GM19238 (cell line): ENCODE measurements at regions not wholly inside any gene's neighbourhood (a gene's known extent, or its start where the extent isn't known, plus 50 kb on each side); places are given as distances from the start of the nearest gene placed in this dataset.

ENCODE experiments used
- DNase-seq: peaks from one replicate; pipeline ENCODE4 v3.0.0; 2011; ENCODE audit warnings: low spot score; ENCODE audit not compliant: insufficient read length

DNA sequence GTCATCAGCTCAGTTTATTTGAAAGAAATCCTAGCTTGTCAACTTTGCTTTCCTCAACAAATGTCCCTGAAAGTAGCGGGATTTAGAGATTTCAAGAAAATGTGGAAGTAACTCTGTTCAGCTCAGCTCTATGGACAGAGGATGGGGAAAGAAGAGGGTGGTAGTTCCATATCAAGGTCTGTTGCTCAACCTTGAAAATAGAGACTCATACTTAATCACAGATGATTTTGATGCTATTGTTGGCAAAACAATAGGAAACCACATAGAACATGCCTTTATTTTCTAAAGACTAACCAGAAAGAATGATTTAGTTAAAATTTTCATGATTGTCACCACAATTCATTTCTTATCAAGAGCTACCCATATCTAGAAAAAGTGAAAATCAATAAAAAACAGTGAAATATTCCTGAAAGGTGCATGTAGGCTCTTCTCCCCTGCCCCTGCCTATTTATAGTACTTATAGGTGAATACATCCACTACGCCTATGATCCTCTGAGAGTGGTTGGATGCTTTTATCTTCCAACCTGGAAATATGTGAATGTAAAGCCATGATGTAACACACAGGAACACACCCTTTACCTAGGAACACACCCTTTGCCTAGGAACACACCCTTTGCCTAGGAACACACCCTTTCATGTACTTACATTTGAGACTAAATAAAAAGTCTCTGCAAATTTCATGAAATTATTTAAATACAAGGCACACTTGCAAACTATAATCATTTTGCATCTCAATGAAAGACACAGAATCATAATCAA, 65.8 kb downstream of the ETAA1 start:
- DNase-seq: no peak

DNA sequence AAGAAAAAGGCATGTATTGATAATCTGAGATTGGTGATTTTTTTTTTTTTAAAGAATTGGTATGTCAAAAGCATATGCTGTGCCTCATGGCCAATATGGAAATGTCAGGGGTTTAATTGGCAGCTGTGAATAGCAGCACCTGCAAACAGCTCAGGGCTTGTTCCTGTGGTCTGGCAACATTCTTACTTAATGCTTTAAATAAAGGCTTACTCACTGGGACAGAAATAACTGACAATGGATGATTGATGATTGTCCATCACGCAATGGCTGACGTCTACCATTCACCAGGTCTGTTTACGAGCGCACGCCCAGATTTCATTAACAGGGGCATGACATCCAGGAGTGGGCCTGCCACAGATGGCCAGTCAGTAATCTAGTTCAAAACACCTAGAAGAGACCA, 66.7 kb downstream of the ETAA1 start:
- no peak for DNase-seq

DNA sequence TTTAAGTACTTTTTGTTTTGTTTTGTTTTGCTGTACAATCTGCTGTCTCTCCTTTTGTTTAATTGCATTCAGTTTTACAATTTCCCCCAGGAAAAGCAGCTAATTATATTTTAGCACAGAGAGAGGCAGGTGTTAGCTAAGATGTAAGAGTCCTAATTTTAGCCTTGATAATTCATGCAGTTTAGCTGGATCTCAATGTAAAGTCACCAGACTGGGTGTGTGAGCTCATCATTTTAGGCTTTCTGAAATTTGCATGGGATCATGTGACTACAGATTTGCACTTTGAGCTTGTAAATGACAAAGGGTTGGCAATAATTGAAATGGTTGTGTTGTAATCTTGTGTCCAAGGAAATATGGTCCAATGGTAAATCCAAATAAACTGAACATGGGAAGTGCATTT, 68.5 kb downstream of the ETAA1 start:
- no peak for DNase-seq

DNA sequence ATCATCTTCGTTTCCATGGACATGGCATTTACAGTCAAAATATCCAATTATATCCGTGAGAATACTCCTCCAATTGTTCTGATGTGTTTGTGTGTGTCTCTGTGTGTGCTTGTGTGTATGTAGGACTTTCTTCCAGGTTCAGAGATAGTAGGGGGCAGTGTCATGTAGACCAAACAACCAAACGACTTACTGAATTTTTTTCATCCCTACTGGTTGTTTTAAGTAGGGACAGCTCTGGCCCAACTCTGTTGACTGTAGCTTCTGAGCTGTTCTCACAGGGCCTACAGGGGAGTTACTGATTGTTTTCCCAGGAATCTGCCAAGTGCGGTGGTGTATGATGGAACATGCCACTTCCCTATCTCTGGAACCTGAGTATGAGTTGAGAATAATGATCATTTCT, 69.6 kb downstream of the ETAA1 start:
- no peak for DNase-seq

DNA sequence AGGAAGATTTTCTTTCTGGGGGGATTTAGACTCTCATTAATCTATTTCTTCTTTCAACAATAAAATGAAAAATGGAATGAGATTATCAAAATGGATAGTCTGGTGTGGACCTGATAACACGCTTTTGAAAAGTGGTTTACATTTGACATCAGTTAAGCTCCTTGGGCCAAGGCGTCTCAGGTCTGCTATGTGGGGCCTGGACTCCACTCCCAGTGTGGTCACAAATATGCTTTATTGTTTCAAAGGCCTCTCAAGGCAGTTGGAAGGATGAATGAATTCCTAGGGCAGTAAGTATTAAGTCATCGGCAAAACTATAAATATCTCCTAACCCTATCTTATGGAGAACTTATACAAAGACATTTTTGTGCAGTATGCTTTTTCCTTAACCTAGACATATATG, 74.5 kb downstream of the ETAA1 start:
- no peak for DNase-seq

DNA sequence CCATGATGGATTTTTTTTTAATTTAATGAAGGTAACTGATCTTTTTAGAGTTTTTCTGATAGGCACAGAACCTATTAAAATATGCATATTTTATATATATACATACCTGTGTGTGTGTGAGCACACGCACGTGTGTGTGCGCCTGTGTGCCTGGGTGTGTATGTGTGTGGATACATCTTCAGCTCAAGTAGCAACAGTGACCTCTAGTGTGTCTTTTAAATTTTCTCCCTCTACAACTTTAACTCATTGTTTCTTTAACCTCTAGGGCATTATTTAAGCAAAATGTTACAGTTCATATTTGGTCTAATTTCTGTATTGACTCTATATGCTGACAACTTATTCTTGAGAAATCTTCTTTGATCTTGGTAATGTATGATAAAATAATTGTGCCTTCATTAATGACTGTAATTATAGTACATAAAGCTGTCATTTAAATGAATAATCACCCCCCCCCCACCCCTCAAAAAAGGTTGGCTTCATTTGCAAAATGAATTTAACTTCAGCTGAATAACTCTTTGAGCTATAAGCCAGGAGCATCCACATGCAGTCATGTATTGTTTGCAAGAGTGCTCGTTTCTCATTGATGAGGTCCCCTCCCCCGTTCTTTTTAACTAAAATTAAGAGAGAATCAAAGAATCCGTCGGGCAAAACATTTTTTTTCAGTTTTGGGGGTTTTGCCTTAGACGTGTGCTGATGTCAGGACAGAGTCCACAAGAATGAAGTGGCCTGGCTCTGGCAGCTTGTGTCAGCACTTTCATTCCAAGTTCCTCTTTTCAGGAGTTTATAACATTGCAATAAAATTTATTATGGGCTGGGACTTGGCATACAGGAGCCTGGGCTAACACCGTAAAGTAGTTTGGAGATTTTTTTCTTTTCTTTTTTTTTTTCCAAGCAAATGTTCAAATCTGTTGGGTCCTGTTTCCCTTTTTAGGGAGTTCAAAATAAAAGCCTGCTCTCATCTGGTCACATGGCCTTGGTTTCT, 80.0 kb downstream of the ETAA1 start:
- no peak for DNase-seq

DNA sequence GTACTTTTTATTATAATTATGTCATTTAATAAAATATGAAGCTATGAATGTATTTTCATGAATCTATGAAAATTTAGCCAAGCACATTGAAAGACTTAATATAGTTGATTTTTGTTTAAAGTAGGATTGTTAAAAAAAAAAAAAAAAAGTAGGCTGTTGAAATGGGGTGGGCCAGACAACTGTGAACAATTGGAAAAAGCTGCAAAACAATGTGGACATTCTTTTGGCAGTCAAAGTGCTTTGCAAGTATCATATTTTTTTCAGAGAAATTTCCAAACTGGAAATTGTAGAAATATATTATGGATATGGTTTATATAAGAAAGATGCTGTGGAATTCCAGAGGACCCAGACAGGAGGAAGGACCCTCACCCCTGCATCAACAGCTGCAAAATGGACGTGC, 82.1 kb downstream of the ETAA1 start:
- no peak for DNase-seq

DNA sequence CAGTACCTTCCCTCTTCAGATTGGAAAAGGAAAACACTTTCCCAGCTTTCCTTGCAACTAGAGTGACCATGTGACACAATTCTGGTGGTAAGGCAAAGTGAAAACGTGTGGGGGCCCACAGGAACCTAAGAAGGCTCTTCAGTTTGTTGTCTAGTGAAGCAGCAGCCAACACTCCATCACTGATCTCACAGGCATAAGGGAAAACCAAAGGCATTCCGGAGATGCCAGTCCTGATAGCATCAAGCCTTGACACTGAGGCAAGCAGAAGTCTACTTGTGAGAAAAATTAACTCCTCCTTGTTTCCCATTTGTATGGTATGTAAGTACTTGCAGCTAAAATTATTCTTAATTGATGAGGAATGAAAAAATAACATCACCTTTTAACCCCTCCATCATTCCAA, 88.3 kb downstream of the ETAA1 start:
- no peak for DNase-seq

DNA sequence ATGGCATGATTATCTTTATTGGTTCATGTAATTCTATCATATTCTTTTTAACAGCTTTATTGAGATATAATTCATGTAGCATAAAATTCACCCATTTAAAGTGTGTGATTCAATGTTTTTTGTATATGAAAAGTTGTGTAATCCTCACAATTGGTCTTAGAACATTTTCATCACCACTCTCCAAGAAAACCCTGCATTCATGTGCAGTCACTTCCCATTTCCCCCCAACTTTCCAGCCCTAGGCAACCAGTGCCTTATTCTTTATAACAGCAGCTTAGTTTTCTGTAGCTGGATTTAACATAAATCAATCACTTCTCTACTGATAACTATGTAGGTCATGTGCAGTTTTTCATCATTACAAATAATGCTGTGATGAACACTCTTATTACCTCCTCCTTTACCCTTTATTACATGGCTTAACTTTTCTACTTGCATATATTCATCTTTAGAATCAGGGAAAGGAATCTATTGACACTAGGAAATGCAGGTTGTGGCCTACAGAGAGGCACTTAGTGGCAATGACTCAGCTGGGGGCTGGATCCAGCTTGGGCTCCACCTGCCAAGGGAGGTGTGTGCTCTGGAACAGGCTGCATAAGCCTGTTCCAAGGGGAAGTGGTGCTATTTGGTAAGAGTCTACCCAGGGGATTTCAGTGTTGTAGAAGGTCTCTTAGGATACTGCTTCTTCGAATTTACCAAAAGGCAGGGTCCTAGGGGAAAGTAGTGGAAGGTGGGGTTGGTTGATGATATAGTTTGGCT, 89.1 kb downstream of the ETAA1 start:
- no peak for DNase-seq

DNA sequence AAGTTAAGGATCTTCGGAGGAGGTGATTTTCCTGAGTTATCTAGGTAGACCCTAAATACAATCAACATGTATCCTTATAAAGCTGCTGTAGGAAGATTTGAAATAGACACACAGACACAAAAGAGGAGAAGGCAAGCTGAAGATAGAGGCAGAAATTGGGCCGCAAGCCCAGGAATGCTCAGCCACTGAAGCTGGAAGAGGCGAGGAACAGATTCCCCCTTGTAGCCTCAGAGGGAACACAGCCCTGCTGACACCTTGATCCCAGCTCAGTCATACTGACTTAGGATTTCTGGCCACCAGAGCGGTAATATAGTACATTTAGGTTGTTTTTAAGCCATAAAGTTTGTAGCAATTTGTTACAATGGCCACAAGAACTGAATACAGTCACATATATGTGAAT, 90.9 kb downstream of the ETAA1 start:
- DNase-seq: no peak

DNA sequence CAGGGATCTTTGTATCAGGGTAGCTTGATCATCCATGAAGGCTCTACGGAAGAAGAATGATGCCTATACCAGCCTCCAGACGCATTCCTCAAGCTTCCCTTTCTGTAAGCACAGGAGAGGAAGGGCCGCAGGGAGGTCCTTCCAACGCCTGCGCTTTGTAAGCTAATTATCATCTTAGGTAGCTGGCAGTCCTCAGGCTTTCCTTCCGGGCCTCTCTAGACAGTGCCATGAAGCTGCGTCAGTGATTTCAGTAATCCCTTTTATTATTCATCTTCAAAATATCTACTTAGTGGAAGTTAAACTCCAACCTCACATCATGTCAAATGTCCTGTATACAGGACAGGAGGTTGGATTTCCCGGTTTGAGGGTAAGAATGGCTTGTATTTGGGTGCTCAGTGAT, 92.3 kb downstream of the ETAA1 start:
- DNase-seq: no peak

DNA sequence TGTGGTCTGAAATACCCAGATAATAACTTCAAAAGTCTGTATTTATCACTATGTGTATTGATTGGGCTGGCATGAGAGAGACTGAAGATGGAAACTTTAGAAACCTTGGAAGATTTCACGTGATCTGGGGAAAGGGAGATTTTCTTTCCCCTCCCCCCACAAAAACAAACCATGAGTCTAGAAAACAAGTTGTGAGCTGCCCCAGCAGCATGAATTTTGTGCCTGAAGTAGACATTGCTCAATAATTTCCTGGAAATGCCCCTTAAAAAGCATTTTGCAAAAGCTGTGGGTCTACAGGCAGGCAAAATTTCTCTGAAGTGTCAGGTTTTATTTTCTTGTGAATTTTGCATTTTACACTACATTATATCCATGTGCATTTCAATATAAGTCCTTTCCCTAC, 101.8 kb downstream of the ETAA1 start:
- DNase-seq: no peak

DNA sequence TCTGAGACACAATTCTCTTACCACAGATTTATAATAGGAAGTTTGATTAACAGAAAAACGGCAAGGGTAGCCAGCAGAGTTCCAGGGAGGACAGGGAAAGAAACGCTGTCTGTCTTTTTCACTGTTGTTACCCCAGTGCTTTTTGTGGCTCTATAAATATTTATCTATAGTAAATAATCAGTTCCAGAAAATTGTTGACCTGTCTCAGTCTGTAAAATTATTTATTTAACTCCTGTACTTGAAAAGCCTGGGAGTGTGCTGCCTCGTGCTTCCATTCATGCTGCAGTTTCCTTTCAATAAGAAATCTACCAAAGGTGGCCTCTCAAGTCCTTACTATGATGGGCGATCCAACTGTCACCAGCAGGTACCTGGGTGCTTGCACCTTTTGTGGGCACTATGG, 102.9 kb downstream of the ETAA1 start:
- DNase-seq: no peak

DNA sequence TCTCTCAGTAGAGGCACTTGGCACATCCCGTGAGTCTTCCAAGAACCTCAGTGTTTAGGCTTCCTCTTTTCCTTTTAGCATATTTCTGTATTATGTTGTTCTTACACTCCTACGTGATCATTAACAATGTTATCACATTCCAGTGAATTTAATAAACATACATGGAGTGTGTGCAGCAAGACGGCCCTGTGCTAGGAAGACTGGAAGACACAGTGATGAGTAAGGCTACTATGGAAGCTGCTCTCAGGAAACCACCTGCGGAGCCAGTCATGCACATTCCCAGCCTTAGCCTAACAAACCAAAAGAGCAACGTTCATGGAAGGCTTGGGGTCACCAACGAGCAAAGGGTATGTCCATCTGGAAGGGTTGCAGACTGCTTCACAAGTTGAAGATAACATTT, 103.4 kb downstream of the ETAA1 start:
- no peak for DNase-seq

DNA sequence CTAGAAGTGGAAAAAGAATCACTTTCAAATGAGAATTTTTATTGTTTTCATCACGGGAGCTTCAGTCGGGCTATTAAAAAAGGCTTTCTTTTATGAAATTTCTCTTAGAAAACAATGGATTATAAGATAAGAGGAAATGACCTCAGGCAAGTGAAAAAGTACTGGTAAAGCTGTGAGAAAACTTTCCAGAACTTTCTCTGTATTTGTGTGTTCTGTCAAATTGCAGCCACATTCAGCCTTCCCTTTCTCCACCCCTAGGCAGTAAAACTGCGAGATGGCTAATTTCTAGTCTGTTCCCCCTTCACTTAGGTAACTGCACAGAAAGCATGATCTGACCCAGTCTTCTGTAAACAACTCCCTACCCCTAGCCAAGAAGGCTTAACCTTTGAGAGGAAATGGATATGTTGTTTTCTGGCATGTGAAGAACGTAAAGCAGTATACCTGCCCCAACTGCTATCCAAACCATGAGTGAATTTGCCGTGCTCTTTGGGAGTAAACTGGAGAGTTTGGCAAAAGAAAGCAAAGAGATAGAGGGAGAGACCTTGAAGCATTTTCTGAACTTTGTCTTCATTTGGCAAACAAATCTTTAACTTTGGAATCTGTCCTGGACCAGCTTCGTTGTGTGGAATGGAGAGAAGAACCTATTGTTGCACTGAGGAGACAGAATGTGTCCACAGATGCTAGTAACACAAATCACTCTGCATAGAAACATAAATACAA, 105.4 kb downstream of the ETAA1 start:
- DNase-seq: no peak

DNA sequence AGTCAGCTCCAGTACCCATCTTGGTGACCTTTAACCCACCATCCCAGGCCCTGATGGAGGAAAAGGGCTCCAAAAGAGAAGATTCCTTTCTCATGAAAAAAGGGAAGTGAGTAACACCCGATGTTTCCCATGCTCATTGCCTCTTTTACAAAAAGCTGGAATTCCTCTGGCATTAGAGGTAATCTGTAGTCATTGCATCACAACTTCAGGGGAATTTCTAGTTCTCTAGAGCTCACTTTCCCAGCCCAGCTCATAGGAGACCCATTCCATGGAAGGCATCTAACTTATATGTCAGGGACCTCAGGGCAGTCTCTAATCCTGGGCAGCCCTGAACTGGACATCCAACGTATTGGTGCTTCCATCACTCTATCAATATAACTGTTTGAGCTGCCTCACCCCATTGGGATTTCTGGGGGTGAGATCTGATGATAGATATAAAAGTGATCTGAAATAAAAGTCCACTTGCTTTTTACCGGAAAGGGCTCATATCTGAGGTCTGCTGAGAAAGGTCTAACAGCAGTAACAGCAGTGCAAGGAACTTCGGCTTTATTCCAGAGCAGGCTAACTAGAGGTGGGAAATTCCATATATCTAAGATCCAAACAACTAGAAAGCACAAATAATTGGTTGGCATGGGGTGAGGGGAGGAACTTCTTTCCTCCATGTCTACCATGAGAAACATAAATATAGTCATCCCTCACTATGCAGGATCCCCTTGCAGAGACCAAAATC, 106.1 kb downstream of the ETAA1 start:
- DNase-seq: no peak

DNA sequence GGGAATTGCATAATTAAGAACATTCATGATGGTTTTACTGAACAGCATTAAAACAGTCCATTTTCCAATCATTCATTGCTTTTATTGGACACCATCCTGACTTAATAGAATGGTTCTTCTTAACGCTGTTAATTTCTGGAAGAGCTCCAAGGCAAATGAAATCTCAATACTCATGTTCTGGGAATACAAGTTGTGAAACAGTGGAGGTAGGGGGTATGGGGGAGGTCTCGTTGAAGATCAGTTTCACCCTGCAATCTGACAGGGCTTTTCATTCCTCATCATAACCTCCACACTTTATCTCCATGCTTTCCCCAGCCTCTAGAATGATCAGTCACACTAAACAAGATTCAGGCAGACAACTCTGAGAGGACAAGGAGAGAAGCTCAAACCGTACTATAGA, 113.6 kb downstream of the ETAA1 start:
- no peak for DNase-seq

DNA sequence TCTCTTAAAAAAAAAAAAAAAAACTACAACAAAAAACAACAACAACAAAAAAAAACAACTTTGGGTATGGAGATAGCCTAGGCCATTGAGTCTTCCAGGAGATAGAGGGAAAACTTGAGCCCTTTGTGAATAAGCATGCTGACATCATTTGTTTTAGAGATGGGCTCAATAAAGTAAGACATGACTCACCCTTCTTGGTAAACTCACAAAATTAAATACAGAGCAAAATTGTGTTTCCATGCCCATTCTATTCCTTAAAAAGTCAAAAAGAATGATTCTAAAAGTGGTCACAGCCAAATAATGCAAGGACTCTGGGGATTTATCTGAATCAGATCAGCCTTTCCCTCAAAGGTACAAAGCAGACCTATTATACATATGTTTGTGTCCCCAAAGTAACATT, 117.4 kb downstream of the ETAA1 start:
- DNase-seq: no peak

DNA sequence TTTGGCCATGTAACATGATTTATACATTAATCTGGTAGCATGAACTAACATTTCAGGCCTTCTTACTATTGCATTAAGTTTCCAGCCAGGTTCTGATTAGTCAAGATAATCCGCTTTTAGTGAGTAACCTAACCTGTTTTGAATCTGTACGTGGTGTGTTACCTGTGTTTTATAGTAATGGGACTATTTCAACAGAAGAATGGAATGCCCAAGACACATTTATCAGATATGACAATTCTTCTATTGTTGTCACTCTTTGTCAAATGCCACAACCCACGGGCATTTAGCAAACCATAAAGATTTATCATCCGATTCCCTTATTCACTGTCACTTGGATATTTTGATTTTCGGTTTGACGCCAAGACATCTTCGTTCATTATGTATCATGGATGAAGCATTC, 117.9 kb downstream of the ETAA1 start:
- no peak for DNase-seq

DNA sequence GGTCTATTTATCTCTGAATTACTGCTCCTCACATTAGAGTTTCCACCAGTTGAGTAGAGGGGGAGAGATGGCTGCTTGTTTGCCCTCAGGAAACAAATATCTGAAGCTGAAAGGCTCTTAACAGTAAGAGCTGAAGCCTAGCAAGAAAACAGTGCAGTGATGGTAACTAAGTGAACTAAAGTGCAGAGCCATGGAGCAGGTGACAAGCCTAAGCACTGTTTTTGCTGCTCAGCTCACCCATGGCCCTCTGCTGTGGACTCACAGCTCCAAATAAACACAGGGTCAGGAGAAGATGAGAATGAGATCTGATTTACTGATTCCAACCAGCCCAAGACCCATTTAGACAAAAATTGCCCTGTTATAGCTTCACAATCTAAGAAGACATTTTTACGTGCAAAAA, 118.4 kb downstream of the ETAA1 start:
- DNase-seq: no peak

DNA sequence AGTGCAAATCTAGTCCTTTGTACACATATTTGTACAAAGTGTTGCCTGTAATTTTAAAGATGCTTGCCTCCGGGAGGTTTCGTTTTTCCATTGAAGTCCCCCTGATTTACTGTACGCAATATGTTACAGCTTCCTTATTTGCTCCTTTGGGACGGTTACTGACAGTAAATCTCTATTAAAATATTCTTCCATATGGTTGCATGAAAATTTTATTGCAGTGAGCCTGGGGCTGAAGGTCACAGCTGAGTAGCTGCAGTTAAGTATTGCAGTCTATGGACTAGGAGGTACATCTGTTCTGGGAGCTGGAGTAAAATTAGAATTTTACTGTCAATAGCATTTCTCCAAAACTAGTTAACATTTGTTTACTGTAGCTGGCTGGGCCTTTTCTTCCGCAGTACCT, 119.2 kb downstream of the ETAA1 start:
- DNase-seq: no peak
